GM19372 (cell line): ENCODE measurements at regions not wholly inside any gene's neighbourhood (a gene's known extent, or its start where the extent isn't known, plus 50 kb on each side); places are given as distances from the start of the nearest gene placed in this dataset.

Experiments used
- ATAC-seq: cut with Tn5 transposase; IDR thresholded peaks from one replicate; pipeline ENCODE4 v1.9.1; 2021; ENCODE audit warnings: mild to moderate bottlenecking, low read depth, moderate library complexity; ENCODE audit not compliant: unreplicated experiment

DNA sequence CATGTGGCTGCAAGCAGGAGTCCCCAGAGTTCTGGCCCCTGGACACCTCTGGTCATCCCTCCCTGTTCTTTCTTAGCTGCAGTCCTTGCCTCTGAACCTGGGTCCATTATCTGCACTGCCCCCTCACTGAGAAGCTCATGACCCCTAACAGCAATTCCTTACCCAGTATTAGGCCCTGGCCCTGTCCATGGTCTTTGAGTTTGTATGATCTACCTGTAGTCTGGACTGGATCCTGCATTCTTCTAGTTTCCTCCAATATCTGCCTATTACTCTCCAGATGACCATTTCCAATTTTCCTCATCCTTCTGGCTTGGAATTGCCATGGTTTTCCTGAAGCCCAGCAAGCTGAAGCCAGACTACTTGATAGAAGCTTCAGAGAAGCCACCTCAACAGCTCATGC, 302.4 kb upstream of the HS6ST1 start:
- no peak for ATAC-seq

DNA sequence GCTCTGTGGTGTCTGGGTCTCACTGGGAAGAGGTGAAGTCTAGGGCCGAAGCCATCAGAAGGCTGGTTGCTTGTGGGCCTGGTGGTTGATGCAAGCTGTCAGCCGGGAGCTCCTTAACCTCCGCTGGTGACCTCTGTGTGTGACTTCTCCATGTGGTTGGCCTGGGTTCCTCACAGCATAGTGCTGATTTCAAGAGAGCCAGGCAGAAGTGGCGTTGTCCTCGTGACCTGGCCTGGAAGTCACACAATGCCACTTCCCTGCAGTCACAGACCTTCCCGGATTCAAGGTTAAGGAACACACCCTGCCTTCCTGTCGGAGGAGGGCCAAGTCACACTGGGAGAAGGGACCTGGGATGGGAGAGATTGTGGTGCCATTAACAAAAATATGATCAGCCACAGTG, 303.7 kb upstream of the HS6ST1 start:
- no peak for ATAC-seq

DNA sequence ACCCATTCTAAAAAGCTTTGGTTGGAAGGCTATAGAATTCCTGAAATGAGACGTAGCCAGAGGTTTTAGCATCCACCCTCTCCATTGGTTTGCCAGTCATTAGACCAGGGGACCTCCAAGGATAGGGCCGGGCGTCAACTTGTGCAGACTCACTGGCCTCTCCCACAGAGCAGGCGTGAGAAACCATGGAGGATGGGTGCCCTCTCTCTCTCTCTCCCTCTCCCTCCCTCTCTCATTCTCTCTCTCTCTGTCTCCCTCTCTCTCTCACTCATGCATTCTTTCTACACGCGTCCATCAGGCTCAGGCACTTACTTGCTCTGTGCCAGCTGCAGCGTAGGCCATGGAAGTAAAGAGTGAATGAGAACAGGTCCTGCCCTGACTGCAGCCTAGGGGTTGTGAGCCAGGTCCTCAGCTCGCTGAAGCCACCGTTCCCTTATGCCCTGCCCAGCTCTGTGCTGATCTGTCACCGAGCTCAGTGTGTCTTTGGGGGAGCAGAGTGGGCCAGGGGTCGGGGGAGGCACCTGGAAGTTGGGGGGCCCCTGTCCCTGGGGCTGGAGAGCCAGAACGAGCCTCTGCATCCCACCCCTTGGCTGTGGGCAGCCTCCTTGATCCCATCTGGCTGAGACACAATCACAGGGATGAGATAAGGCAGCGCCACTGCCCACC, 304.4 kb upstream of the HS6ST1 start:
- ATAC-seq = no peak

DNA sequence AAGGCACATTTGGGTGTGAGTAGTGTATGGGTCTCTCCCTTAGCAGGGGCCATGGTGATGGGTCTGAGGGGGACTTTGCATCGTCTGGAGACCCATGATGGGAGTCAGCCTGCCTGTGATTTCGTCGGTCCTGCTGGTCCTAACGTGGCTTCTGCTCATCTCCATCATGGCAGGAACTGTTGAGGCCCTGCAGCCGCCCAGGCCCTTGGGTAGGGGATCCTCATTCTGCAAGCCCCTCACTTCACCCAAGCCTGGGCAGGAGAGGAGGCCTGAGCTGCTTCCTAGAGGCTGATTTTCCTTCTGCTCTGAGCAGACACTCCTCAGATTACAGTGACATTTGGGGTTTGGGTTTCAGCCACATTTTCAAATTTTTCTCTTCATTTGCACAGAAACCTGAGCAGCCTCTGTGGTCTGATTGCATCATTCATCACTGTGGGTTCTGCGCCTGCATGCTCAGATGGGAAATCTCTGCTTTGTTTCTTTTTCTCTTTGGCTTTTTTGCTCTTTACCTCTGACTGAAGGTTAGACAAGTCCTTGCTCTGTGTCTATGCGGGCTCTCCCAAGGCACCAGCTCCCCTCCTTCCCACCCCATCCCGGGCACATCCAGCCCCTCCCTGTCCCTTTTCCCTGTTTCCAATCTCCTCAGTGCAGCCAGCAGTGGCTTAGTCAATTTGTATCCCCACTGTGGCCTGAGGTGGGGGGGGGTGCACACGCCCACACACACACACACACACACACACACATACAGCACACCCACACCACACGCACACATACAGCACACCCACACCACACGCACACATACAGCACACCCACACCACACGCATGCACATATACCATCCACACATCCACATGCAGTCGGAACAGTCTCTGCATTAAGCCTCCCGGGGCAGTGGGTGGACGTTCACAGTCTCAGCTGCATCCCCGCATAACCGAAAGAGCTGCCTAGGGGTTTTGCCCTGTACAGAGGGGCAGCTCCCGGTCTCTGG, 305.4 kb upstream of the HS6ST1 start:
- peak; percentile 86 for ATAC-seq

DNA sequence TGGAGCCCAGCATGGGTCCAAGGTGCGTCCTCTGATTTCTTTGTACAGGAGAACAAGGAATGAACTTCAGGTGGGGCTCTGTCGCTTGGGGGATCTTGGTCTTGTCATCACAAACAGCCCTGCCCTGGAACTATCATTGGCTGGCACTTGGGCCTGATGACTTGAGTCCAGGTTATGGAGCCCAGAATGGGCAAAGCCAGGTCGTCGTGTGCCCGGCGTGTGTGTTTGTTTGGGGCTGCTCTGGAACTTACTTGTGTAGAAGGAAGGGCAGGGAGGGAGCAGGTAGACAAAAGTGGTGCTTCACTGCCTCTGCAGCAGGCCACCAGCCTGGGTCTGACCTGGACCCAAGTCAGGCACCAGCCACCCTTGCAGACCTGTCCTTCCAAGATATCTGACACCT, 306.3 kb upstream of the HS6ST1 start:
- ATAC-seq = no peak

DNA sequence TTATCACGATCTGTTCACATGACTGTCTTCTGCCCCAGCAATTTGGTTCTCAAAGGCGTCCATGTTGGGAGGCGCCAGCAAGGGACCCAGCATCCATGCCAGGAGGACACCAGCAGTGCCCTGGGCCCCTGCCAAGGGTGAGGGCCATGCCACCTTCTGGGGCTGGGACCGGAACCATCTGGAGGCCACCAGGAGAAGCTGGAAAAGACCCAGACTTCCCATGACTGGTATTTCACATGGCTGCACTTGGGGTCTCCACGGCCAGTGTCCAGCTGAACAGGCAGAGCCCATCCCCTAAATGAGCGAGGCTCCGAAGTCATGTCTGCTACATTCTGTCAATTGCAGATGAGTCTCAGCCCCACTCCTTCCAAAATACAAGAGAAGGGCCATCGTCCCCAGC, 306.8 kb upstream of the HS6ST1 start:
- ATAC-seq = no peak

DNA sequence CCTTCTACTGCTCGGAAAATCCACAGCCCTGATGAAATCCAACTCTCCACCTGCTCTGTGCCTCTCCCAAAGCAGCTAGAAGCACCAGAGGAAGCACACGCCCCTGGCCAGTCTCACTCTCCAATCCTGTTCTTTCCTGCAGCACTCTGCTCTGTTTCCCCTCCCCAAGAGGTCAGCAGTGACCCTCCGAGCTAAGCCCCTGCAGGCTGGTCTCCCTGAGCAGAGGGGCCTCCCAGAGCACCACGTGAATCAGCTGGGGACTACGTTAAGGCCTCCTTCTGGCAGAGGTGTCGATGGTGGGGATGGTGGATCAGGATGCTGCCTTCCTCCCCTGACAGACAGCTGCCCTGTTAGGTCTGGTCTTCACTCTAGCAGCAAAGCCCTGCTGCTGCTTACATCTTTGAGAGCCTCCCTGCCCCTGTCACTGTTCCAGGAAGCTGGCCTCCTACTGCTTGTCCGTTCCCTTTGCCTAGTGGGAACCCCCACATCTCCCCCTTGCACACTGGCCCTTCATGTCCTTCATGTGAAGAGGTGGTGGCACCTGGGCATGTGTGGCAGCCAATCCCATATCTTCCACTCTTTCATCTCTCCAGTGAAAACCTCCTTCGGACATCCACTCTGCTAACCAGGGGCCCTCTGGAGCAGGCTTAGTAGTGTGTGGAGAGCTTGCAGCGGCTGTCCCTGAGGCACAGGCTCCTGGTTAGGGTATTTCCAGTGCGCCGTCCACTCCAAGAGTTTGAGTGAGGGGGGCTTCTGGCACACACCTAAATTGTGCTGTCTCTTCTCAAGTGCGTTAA, 307.5 kb upstream of the HS6ST1 start:
- no peak for ATAC-seq

DNA sequence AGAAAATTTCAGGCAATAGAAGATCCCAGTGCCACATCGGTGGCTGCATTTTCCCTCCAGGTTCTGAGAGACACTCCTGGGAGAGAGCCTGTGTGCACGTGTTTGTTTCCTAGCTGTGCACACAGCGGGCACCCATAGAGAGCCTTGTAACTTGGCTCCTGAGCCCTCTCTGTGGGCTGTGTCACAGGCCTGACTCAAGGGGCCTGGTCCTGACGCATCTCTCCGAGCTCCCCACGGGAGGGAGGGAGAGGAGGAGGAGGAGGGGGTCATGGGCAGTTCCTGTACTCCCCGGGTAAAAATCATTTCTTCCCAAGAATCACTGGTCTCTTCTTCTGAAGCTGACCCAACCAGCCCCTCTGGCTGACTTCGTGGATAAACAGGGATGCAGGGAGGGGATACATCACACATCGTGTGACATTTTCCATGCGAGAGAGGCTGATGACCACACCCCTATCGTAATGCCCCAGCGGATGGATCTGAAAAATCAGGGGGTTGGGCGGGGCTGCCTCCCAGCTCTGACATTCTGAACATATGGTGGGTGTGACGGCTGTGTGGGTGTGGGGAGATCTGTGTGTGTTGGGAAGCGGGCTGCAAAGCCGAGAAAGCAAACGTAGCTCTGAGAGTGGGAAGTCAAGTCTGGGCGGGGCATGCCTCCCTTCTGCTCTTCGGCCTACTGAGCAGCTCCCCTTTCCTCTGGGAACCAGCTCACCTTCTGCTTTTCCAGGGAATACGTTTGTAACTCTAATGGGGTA, 308.3 kb upstream of the HS6ST1 start:
- ATAC-seq = no peak

DNA sequence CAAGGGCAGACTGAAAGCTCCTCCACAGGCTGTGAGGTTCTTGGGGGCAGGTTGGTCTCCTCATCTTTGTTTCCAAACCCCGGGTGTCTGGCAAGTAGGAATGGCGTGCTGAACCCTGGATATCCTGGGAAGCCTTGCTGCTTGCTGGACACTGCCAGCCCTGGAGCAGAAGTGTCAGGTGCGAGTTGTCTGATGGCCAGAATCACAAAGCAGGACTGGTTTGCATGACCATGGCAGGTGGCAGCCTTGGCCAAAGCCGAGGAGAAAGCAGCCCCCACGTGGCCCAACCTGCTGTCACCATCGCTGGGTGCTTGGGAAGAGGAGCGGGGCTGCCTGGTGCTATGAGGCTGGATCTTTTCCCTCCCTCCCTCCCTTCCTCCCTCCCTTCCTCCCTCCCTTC, 309.5 kb upstream of the HS6ST1 start:
- ATAC-seq = no peak

DNA sequence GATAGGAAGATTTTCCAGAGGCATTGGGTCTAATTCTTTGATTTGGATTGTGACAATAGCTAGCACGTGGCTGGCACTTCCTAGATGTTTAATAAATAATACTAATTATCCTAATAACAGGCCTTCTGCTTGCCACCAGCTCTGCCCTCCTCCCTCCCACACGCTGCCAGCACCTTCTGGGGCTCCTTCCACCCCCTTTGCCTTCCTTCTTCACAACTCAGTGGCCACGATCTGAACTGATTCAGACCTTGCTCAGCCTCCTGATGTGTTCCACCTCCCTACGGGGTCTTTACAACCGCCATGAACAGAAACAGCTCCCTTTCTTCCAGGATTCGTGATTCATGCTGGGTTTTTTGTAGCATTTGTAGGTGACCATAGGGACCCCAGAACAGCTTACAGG, 310.3 kb upstream of the HS6ST1 start:
- no peak for ATAC-seq

DNA sequence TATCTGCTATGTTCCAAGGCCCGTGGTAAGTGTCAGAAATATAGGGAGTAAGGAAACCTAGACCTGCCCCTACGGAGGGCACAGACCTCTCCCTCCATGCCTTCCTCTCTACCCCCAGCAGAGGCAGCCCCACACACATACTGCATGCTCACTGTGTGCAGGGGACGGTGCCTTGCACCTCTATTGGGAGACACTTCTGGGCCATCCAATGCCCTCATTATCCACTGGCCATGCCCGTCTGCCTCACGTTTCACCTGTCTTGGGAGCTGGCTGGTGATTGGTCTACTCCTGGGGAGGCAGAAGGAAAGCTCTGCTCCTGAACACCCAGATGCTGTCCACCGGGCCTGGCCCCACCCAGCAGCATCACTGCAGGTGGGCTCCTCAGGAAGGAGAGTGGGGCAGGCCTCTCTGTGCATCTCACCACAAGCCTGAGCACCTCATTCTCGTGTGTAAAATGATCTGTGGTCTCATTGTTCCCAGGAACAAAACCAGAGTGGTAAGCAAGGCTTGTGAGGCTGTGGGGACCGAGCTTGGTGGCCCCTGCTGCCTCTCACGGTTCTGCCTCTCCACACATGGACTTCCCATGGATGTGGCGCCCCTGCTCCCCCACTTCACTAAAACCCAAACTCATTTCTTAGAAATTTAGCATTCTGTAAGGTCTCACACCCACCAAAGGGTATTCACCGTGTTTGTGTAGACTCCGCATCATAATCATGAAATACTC, 312.5 kb upstream of the HS6ST1 start:
- no peak for ATAC-seq

DNA sequence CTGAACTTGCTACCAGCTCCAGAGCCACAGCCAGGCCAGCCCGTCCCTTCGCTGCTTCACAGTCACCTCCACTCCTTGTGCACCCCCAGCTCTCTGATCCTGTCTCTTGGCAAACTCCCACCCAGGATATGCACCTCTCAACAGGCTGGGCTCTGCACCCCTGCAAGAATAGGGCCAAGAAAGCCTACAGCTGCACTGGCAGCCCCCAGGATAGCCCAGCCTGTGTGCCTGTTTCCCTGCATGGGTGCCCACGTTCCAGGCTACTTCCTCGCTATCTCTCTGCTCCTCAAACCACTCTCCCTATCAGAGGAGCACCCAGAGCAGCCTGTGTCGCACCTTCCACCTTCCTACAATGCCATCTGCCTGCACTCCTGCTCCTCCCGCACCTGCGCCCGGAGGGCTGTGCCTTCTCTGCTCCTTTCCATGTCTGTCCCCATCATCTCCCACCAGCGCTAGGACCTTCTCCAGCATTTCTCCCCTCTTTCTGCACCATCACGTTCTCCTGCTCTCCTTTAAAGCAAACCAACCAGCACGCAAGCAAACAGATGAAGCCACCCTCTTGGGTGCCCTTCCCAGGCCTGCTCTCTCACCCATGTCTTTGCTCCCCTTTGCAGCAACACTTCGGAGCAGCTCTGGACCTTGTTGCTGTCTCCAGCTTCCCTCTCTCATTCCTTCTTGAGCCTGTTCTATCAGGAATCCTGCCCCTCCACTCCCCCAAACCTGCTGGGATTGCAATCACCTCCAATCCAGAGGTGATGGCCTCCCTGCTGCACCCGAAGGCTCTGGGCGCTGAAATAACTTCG, 313.2 kb upstream of the HS6ST1 start:
- no peak for ATAC-seq

DNA sequence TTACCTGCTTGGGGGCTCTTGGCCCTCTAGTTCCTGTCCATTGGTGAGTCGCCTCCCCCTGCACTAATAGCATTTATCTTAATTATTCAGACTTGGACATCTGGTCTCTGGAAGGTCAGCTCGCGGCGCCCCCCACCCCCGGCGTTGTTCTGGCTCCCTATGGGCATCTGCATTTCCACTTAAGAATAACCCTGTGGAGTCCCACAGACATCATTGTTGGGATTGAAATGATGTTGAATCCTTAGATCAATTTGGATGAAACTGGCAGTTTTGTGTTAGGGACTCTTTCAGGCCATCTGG, 313.8 kb upstream of the HS6ST1 start:
- no peak for ATAC-seq

DNA sequence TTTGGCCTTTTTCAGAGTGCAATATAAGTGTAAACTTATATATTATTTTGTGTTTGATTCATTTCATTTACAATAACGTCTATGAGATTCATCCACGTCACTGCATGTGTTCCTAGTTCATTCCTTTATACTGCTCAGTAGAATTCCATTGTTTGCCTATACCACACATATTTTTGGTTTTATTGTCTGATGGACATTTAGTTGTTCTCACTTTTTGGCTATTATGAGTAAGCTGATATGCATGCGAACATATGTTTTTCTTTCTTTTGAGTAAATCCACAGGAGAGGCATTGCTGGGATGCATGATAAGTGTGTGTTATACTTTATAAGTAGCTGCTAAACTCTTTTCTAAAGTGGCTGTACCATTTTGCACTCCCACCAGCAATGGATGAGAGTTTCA, 314.8 kb upstream of the HS6ST1 start:
- ATAC-seq = no peak

DNA sequence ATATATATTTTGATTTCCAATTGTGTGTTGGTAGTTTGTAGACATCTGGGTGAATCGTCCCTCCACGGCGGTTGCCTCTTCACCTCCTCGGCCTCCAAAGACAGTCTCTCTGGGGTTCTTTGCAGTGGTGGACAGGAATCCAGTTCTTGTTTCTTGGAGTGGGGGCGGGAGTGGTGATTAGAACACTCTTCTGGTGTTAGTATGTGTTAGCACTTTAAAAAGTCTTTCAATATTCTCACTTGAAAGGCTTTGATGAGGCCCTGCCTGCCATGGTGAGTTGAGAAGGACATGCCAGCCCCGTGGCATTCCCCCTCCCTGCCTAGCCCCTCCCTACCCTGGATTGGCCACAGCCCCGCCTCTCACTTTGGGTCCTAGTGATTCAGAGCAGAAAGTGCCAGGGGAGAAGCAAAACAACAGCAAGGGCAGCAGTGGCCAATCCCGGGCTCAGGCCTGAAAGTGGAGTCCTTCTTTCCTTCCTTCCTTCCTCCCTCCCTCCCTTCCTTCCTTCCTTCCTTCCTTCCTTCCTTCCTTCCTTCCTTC, 316.8 kb upstream of the HS6ST1 start:
- no peak for ATAC-seq

DNA sequence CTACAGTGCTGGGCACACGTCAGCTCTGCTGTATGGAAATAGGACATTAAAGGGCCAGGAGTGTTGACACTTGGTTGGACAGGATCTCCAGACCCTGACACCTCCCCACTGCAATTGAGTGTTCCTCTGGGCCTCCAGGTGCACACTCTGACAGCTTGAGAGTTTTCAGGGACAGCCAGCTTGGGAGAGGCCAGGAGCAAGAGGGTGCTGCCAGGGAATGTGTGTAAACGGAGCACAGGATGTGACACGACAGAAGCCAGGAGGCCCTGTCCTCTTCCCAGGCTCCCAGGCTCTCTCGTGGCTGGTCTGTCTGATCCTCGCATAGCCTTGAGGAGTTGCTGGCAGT, 318.1 kb upstream of the HS6ST1 start:
- ATAC-seq = no peak

DNA sequence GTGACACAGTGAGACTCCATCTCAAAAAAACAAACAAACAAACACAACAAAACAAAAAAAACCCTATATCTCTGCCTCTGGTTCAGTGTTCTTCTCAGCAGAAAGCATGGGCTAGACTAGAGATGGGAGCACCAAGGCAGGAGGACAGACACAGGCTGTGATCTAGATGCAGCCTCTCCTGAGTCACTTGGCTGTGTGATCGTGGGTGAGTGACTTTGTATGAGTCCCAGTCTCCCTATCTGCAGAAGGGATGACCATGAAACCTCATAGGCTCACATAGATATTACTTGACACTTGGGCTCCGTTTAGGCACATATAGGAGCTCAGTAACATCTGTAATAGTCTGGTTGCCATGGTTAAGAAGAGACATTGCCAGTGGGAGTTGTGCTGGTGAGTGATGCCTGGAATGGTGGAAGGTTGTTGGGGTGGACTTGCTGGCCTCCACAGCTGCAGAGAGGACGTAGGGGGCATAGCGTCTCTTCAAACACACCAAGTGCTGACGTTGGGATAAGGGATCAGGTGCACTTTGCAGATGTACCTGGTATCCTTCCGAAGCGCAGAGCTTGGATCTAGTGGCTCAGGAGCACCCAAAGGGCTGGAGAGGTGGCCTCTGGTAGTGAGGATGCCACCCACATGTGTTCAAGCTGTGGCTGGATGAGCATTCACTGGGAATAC, 318.9 kb upstream of the HS6ST1 start:
- no peak for ATAC-seq

DNA sequence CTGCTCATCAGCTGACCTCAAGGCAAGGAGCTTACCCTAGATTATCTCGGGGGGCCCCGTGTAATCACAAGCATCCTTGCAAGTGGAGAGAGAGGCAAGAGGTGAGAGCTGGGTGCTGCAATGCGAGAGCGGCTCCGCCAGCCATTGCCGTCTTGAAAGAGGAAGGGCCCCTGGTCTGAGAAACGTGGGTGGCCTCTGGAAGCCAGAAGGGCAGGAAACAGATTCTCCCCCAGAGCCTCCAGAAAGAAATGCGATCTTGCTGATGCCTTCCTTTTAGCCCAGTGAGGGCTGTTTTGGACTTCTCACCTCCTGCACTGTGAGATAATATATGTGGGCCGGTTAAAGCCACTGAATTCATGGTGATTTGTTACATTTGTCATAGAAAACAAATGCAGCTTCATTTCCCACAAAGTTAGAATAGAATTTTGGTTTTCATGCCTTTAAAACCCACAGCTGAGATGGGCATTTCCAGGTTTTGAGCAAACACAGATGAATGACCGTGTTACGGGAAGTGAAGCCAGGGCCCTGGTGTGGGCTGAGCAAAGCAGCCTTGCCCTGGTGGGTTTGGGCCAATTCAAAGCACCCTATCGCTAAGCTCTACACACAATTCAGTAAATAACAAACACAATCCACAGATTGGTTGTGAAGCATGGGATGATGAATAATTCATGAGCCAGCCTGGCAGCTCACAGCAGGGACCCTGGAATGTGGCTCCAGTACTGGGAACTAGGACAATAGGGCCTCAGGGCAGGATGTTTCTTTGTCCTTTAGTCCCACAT, 319.9 kb upstream of the HS6ST1 start:
- no peak for ATAC-seq
